ENCODE measurements at regions not wholly inside any gene's neighbourhood (a gene's known extent, or its start where the extent isn't known, plus 50 kb on each side); places are given as distances from the start of the nearest gene placed in this dataset.

DNA sequence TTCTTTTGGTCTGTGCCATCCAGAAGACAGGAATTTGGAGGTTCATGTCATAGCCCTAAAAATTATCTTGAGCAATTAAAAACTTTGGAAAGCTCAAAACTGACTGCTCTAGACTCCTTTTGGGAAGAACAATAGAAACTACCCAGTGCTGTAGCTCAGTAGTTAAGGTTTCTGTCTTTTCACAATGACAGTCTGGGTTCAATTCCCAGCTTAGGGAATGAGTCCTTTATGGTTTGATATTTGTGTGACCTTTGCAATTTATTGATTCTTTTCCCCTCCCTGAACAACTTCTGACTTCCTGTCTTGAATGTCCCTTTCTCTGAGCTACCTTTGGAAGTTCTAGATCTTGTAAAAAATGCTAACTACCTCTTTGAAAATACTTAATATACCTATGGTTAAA lies 603.3 kb upstream of the IGFBP3 start:
- Histone ChIP-seq H2BK5ac (ENCODE audit: low read depth, low read length, poor library complexity, severe bottlenecking) (no peak overlapping the region), H3K4me2 (ENCODE audit: low read depth, low read length) (no peak overlapping the region), H4K91ac (ENCODE audit: insufficient read depth, low read depth, low read length) (no peak overlapping the region), H2AK9ac (replicated peaks; ENCODE audit: low read depth, low read length, poor library complexity) (no peak overlapping the region), H3K36me3 (ENCODE audit: control insufficient read depth, insufficient read depth, low read length) (no peaks in the 10 kb centered on the region), H3K18ac (ENCODE audit: low read depth, low read length) (no peak overlapping the region), H2BK120ac (ENCODE audit: low read depth, low read length) (no peak overlapping the region), H3K9me1 (ENCODE audit: insufficient read depth, low read length) (peaks cover 4% of the 10 kb centered on the region; the same call in 1 of the 2 replicates), H3K14ac (replicated peaks; ENCODE audit: low read depth, low read length) (no peak overlapping the region), H2BK20ac (ENCODE audit: low read depth, low read length) (no peak overlapping the region), H2AK5ac (ENCODE audit: low read depth, low read length) (no peak overlapping the region), H3K9me3 (ENCODE audit: control insufficient read depth, insufficient read depth, low read length) (no peaks in the 10 kb centered on the region; the same call in 1 of the 2 replicates), H2AFZ (replicated peaks; ENCODE audit: low read length, poor library complexity) (no peak overlapping the region), H2BK15ac (ENCODE audit: low read depth, low read length) (no peak overlapping the region), H4K5ac (ENCODE audit: low read depth, low read length) (no peak overlapping the region), H3K4ac (ENCODE audit: low read depth, low read length) (no peak overlapping the region), H3K4me3 (ENCODE audit: insufficient read depth, low read depth, low read length) (no peak overlapping the region), H3K79me1 (ENCODE audit: low read depth in 1 of 2, low read length in 2 of 2) (no peaks in the 10 kb centered on the region), H4K8ac (ENCODE audit: low read depth in 2 of 2, low read length in 2 of 2) (no peak overlapping the region), H3K4me1 (ENCODE audit: control insufficient read depth, insufficient read depth, low read length) (no peaks in the 10 kb centered on the region), H3K56ac (ENCODE audit: extremely low read depth, insufficient read depth, low read length) (no peak overlapping the region), H3K23ac (ENCODE audit: low read depth, low read length) (no peak overlapping the region), H3K27ac (ENCODE audit: insufficient read depth, low read length) (no peak overlapping the region), H3K9ac (ENCODE audit: low read depth, low read length) (no peak overlapping the region), H4K20me1 (ENCODE audit: insufficient read depth, low read length) (no peaks in the 10 kb centered on the region), H3K27me3 (ENCODE audit: control insufficient read depth, insufficient read depth, low read length) (no peaks in the 10 kb centered on the region)
- peak; percentile 22 for DNase-seq
- POLR2A ChIA-PET (ENCODE audit: unreplicated experiment): no interaction called here
- in situ Hi-C loops (cut with MboI; ENCODE audit: low sequenced_read_pairs): no loop called here
- CTCF ChIA-PET: interaction anchor here (0.6 kb wide), 1 partner anchor 95 kb away, joined by 3 read pairs; no protein-coding TSS in a partner anchor
- dilution Hi-C loops (cut with HindIII; ENCODE audit: low sequenced_read_pairs, unreplicated experiment): no loop called here
- no peak for TF ChIP-seq POLR2A (IDR thresholded peaks at IDR 0.05; ENCODE audit: low read depth, low read length)
- no peak for TF ChIP-seq MAFK (IDR thresholded peaks at IDR 0.05; ENCODE audit: low read depth, low read length)
- no peak for TF ChIP-seq BHLHE40 (IDR thresholded peaks at IDR 0.05; ENCODE audit: low read depth, low read length)
- TF ChIP-seq MXI1 (IDR thresholded peaks at IDR 0.05; ENCODE audit: borderline replicate concordance, low read depth, low read length): no peak
- TF ChIP-seq MAZ (IDR thresholded peaks at IDR 0.05; ENCODE audit: borderline replicate concordance, low read depth, low read length): no peak
- TF ChIP-seq, protein P1, sequence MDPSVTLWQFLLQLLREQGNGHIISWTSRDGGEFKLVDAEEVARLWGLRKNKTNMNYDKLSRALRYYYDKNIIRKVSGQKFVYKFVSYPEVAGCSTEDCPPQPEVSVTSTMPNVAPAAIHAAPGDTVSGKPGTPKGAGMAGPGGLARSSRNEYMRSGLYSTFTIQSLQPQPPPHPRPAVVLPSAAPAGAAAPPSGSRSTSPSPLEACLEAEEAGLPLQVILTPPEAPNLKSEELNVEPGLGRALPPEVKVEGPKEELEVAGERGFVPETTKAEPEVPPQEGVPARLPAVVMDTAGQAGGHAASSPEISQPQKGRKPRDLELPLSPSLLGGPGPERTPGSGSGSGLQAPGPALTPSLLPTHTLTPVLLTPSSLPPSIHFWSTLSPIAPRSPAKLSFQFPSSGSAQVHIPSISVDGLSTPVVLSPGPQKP (IDR thresholded peaks at IDR 0.05; ENCODE audit: borderline replicate concordance, low read depth, low read length): no peak
- no peak for TF ChIP-seq RAD21 (IDR thresholded peaks at IDR 0.05; ENCODE audit: low read length)
- no peak for TF ChIP-seq RFX5 (IDR thresholded peaks at IDR 0.05; ENCODE audit: low read depth, low read length)
- no peak for TF ChIP-seq NFE2L2 (IDR thresholded peaks at IDR 0.05; ENCODE audit: low read depth, low read length)
- no peak for TF ChIP-seq CEBPB (IDR thresholded peaks at IDR 0.05; ENCODE audit: low read depth, low read length)
- TF ChIP-seq, protein P2, sequence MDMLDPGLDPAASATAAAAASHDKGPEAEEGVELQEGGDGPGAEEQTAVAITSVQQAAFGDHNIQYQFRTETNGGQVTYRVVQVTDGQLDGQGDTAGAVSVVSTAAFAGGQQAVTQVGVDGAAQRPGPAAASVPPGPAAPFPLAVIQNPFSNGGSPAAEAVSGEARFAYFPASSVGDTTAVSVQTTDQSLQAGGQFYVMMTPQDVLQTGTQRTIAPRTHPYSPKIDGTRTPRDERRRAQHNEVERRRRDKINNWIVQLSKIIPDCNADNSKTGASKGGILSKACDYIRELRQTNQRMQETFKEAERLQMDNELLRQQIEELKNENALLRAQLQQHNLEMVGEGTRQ (IDR thresholded peaks at IDR 0.05; ENCODE audit: low read depth, low read length): no peak
- no peak for TF ChIP-seq SMC3 (IDR thresholded peaks at IDR 0.05; ENCODE audit: low read depth, low read length)
- TF ChIP-seq, protein P3, sequence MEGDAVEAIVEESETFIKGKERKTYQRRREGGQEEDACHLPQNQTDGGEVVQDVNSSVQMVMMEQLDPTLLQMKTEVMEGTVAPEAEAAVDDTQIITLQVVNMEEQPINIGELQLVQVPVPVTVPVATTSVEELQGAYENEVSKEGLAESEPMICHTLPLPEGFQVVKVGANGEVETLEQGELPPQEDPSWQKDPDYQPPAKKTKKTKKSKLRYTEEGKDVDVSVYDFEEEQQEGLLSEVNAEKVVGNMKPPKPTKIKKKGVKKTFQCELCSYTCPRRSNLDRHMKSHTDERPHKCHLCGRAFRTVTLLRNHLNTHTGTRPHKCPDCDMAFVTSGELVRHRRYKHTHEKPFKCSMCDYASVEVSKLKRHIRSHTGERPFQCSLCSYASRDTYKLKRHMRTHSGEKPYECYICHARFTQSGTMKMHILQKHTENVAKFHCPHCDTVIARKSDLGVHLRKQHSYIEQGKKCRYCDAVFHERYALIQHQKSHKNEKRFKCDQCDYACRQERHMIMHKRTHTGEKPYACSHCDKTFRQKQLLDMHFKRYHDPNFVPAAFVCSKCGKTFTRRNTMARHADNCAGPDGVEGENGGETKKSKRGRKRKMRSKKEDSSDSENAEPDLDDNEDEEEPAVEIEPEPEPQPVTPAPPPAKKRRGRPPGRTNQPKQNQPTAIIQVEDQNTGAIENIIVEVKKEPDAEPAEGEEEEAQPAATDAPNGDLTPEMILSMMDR (conservative IDR thresholded peaks at IDR 0.05; ENCODE audit: low read depth, low read length): no peak
- no peak for TF ChIP-seq CHD1 (IDR thresholded peaks at IDR 0.05; ENCODE audit: low read depth, low read length)
- TF ChIP-seq FOS (IDR thresholded peaks at IDR 0.05; ENCODE audit: low read depth, low read length): no peak
- no peak for ATAC-seq (ENCODE audit: low read depth)
- no TSS peak for BruUV-seq (replicated peaks)
- intact Hi-C loops (cut with micrococcal nuclease): no loop called here

Data from IMR-90 (cell line).